Liver (tissue), 3 donors: ENCODE measurements at regions not wholly inside any gene's neighbourhood (a gene's known extent, or its start where the extent isn't known, plus 50 kb on each side); places are given as distances from the start of the nearest gene placed in this dataset.

ENCODE experiments used
- HNF4A ChIP-seq, 2 donors: conservative IDR thresholded peaks; 2 replicates each; pipeline ENCODE4 v1.6.1; 2016; ENCODE audit warnings: antibody characterized with exemption in 2 of 2, mild to moderate bottlenecking in 2 of 2
- RAD21 ChIP-seq, 2 donors: IDR thresholded peaks; 2 replicates each; pipeline ENCODE4 v1.6.1; 2016; ENCODE audit warnings: antibody characterized with exemption in 2 of 2, mild to moderate bottlenecking in 2 of 2
- TAF1 ChIP-seq: conservative IDR thresholded peaks from 2 replicates; pipeline ENCODE4 v1.6.1; 2016; ENCODE audit warnings: antibody characterized with exemption, mild to moderate bottlenecking
- TF ChIP-seq, protein P1 (sequence below): fragments of 150-350 bp; IDR thresholded peaks from 2 replicates; pipeline ENCODE4 v1.5.1; 2017; ENCODE audit warnings: improper control_type of control experiment, low read depth, low read length; ENCODE audit not compliant: missing input control
- TF ChIP-seq, protein P2 (sequence below): IDR thresholded peaks from 2 replicates; pipeline ENCODE4 v1.6.1; 2016; ENCODE audit warnings: antibody characterized with exemption
- TF ChIP-seq, protein P3 (sequence below): IDR thresholded peaks from 2 replicates; pipeline ENCODE4 v1.6.1; 2016; ENCODE audit warnings: antibody characterized with exemption
- TF ChIP-seq, protein P4 (sequence below): IDR thresholded peaks from 2 replicates; pipeline ENCODE4 v1.6.1; 2016; ENCODE audit warnings: antibody characterized with exemption, mild to moderate bottlenecking
- donor health status: healthy.
- donor health status: healthy.

- TF ChIP-seq, protein P1, sequence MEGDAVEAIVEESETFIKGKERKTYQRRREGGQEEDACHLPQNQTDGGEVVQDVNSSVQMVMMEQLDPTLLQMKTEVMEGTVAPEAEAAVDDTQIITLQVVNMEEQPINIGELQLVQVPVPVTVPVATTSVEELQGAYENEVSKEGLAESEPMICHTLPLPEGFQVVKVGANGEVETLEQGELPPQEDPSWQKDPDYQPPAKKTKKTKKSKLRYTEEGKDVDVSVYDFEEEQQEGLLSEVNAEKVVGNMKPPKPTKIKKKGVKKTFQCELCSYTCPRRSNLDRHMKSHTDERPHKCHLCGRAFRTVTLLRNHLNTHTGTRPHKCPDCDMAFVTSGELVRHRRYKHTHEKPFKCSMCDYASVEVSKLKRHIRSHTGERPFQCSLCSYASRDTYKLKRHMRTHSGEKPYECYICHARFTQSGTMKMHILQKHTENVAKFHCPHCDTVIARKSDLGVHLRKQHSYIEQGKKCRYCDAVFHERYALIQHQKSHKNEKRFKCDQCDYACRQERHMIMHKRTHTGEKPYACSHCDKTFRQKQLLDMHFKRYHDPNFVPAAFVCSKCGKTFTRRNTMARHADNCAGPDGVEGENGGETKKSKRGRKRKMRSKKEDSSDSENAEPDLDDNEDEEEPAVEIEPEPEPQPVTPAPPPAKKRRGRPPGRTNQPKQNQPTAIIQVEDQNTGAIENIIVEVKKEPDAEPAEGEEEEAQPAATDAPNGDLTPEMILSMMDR: no peak
- no peak for TF ChIP-seq TAF1
- TF ChIP-seq, protein P2, sequence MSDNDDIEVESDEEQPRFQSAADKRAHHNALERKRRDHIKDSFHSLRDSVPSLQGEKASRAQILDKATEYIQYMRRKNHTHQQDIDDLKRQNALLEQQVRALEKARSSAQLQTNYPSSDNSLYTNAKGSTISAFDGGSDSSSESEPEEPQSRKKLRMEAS: no peak
- no peak for TF ChIP-seq HNF4A (conservative IDR thresholded peaks at IDR 0.05)
- TF ChIP-seq, protein P3, sequence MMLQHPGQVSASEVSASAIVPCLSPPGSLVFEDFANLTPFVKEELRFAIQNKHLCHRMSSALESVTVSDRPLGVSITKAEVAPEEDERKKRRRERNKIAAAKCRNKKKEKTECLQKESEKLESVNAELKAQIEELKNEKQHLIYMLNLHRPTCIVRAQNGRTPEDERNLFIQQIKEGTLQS: no peak
- no peak for TF ChIP-seq RAD21 (IDR thresholded peaks at IDR 0.05)
- TF ChIP-seq, protein P4, sequence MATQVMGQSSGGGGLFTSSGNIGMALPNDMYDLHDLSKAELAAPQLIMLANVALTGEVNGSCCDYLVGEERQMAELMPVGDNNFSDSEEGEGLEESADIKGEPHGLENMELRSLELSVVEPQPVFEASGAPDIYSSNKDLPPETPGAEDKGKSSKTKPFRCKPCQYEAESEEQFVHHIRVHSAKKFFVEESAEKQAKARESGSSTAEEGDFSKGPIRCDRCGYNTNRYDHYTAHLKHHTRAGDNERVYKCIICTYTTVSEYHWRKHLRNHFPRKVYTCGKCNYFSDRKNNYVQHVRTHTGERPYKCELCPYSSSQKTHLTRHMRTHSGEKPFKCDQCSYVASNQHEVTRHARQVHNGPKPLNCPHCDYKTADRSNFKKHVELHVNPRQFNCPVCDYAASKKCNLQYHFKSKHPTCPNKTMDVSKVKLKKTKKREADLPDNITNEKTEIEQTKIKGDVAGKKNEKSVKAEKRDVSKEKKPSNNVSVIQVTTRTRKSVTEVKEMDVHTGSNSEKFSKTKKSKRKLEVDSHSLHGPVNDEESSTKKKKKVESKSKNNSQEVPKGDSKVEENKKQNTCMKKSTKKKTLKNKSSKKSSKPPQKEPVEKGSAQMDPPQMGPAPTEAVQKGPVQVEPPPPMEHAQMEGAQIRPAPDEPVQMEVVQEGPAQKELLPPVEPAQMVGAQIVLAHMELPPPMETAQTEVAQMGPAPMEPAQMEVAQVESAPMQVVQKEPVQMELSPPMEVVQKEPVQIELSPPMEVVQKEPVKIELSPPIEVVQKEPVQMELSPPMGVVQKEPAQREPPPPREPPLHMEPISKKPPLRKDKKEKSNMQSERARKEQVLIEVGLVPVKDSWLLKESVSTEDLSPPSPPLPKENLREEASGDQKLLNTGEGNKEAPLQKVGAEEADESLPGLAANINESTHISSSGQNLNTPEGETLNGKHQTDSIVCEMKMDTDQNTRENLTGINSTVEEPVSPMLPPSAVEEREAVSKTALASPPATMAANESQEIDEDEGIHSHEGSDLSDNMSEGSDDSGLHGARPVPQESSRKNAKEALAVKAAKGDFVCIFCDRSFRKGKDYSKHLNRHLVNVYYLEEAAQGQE: no peak
Measured at GRCh38 chr15:24223739-24224138, 451.8 kb upstream of the NPAP1 start.
